Liver (tissue), 8 donors: ENCODE measurements at regions not wholly inside any gene's neighbourhood (a gene's known extent, or its start where the extent isn't known, plus 50 kb on each side); places are given as distances from the start of the nearest gene placed in this dataset.

Source experiments
- DNase-seq: peaks from one replicate; pipeline ENCODE4 v3.0.0-alpha.2; 2017; ENCODE audit warnings: low spot score
- H3K27ac ChIP-seq, 2 donors: one replicate each; pipeline ENCODE4 v1.7.0; 2013; ENCODE audit warnings: inconsistent platforms in 2 of 2, low read length in 2 of 2, control low read depth in 1 of 2, low read depth in 1 of 2, mild to moderate bottlenecking in 1 of 2
- H3K27me3 ChIP-seq, 4 donors: one replicate each; pipeline versions ENCODE4 v1.6.1 to v1.7.0; 2013; ENCODE audit warnings: low read length in 3 of 4, inconsistent platforms in 1 of 4, mild to moderate bottlenecking in 1 of 4, moderate library complexity in 1 of 4; ENCODE audit not compliant: control insufficient read depth in 4 of 4, insufficient read depth in 4 of 4
- H3K36me3 ChIP-seq, 4 donors: one replicate each; pipeline versions ENCODE4 v1.6.1 to v1.7.0; 2013; ENCODE audit warnings: low read length in 3 of 4, mild to moderate bottlenecking in 3 of 4, low read depth in 1 of 4, moderate library complexity in 1 of 4; ENCODE audit not compliant: control insufficient read depth in 4 of 4, insufficient read depth in 3 of 4
- H3K4me1 ChIP-seq, 4 donors: one replicate each; pipeline versions ENCODE4 v1.6.1 to v1.7.0; 2013; ENCODE audit warnings: low read length in 3 of 4, mild to moderate bottlenecking in 3 of 4, moderate library complexity in 1 of 4; ENCODE audit not compliant: control insufficient read depth in 4 of 4, insufficient read depth in 4 of 4
- H3K4me3 ChIP-seq, 3 donors: one replicate each; pipeline versions ENCODE4 v1.6.1 to v1.7.0; 2013; ENCODE audit warnings: low read length in 3 of 3, control low read depth in 1 of 3, low read depth in 1 of 3, mild to moderate bottlenecking in 1 of 3
- H3K9ac ChIP-seq, 2 donors: one replicate each; pipeline ENCODE4 v1.7.0; 2013; ENCODE audit warnings: low read length in 2 of 2, mild to moderate bottlenecking in 2 of 2, moderate library complexity in 2 of 2, control low read depth in 1 of 2, low read depth in 1 of 2
- H3K9me3 ChIP-seq, 4 donors: one replicate each; pipeline versions ENCODE4 v1.6.1 to v1.7.0; 2013; ENCODE audit warnings: low read length in 3 of 4; ENCODE audit not compliant: control insufficient read depth in 4 of 4
- EGR1 ChIP-seq, 2 donors: IDR thresholded peaks; 2 replicates each; pipeline ENCODE4 v1.6.1; 2016 to 2018; ENCODE audit warnings: antibody characterized with exemption in 2 of 2, low read depth in 2 of 2
- FOXA1 ChIP-seq: IDR thresholded peaks from 2 replicates; pipeline ENCODE4 v1.6.1; 2016; ENCODE audit warnings: antibody characterized with exemption
- FOXA2 ChIP-seq: IDR thresholded peaks from 2 replicates; pipeline ENCODE4 v1.6.1; 2016; ENCODE audit warnings: antibody characterized with exemption
- GABPA ChIP-seq, 2 donors: IDR thresholded peaks in 1 of 2; conservative IDR thresholded peaks in 1 of 2; 2 replicates each; pipeline ENCODE4 v1.6.1; 2016; ENCODE audit warnings: antibody characterized with exemption in 2 of 2, mild to moderate bottlenecking in 1 of 2, moderate library complexity in 1 of 2
- HNF4A ChIP-seq, 2 donors: conservative IDR thresholded peaks; 2 replicates each; pipeline ENCODE4 v1.6.1; 2016; ENCODE audit warnings: antibody characterized with exemption in 2 of 2, mild to moderate bottlenecking in 2 of 2
- HNF4G ChIP-seq: IDR thresholded peaks from 2 replicates; pipeline ENCODE4 v1.6.1; 2016; ENCODE audit warnings: antibody characterized with exemption
- JUND ChIP-seq, 2 donors: IDR thresholded peaks; 2 replicates each; pipeline ENCODE4 v1.6.1; 2016; ENCODE audit warnings: antibody characterized with exemption in 2 of 2
- NR2F2 ChIP-seq: IDR thresholded peaks from 2 replicates; pipeline ENCODE4 v1.6.1; 2016; ENCODE audit warnings: antibody characterized with exemption
- RAD21 ChIP-seq, 2 donors: IDR thresholded peaks; 2 replicates each; pipeline ENCODE4 v1.6.1; 2016; ENCODE audit warnings: antibody characterized with exemption in 2 of 2, mild to moderate bottlenecking in 2 of 2
- RXRA ChIP-seq, 2 donors: IDR thresholded peaks; 2 replicates each; pipeline ENCODE4 v1.6.1; 2017 to 2018; ENCODE audit warnings: antibody characterized with exemption in 2 of 2, mild to moderate bottlenecking in 1 of 2
- TAF1 ChIP-seq: conservative IDR thresholded peaks from 2 replicates; pipeline ENCODE4 v1.6.1; 2016; ENCODE audit warnings: antibody characterized with exemption, mild to moderate bottlenecking
- YY1 ChIP-seq: IDR thresholded peaks from 2 replicates; pipeline ENCODE4 v1.6.1; 2016; ENCODE audit warnings: antibody characterized with exemption, mild to moderate bottlenecking
- WGBS: extraction: QIAGEN DNeasy Blood & Tissue Kit; methylation state at CpG from one replicate; pipeline ENCODE4 v1.1.7; 2013; 5-methylcytosine and 5-hydroxymethylcytosine counted together
- TF ChIP-seq, protein P1 (sequence below): IDR thresholded peaks from 2 replicates; pipeline ENCODE4 v1.6.1; 2016; ENCODE audit warnings: antibody characterized with exemption
- TF ChIP-seq, protein P2 (sequence below): IDR thresholded peaks from 2 replicates; pipeline ENCODE4 v1.6.1; 2016; ENCODE audit warnings: antibody characterized with exemption, mild to moderate bottlenecking
- TF ChIP-seq, protein P3 (sequence below): fragments of 150-350 bp; IDR thresholded peaks from 2 replicates; pipeline ENCODE4 v1.5.1; 2017; ENCODE audit warnings: improper control_type of control experiment, low read depth, low read length; ENCODE audit not compliant: missing input control
- TF ChIP-seq, protein P4 (sequence below): IDR thresholded peaks from 2 replicates; pipeline ENCODE4 v1.6.1; 2016; ENCODE audit warnings: antibody characterized with exemption
- TF ChIP-seq, protein P5 (sequence below): IDR thresholded peaks from 2 replicates; pipeline ENCODE4 v1.6.1; 2016; ENCODE audit warnings: antibody characterized with exemption
- donor health status: healthy.
- donor health status: healthy.
- donor health status: healthy.
- donor health status: healthy.
- donor health status: healthy.

DNA sequence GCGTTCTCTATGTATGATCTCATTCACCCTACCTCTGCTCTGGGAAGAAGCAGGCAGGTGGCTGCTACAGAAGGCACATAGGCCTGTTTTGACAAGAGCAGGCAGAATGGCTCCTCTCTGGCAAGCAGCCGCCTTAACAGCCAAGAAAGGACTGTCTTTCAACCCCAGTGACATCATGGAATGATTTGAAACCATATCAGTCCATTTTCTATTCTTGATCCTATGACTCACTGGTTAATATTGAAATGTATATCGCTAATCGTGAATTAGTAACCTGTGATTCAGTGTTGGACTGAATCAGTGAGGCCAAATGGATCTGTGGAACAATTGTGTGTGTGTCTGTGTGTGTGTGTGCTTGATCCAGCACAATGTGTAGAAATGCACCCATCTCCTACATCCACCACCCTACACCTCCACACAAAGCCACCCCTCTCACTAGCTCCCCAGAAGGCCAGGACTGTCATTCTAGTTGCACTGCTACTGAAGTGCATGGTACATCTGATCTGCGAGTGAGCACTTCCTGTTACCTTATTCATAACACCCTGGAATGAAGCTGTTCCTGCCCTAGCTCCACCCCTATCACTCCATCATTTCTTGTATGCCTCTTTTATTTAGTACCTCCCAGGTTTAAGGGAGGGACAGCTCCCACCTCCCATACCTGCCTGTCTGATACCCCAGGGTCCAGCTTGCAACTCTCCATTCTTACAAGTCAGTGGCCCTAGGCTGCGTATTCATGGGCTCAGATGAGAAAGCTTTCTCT is 460.0 kb downstream of the FOXO1 start:
- Histone ChIP-seq H3K27ac (peak overlapping the region in 1 of 2 donors; percentile 10), H3K36me3 (no peaks in the 10 kb centered on the region), H3K4me3 (no peak overlapping the region), H3K9me3 (peaks cover 0 to 5% (median 3%) of the 10 kb centered on the region in 4 donors), H3K9ac (no peak overlapping the region), H3K27me3 (no peaks in the 10 kb centered on the region), H3K4me1 (no peaks in the 10 kb centered on the region)
- TF ChIP-seq TAF1 = no peak
- TF ChIP-seq, protein P1, sequence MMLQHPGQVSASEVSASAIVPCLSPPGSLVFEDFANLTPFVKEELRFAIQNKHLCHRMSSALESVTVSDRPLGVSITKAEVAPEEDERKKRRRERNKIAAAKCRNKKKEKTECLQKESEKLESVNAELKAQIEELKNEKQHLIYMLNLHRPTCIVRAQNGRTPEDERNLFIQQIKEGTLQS = no peak
- TF ChIP-seq, protein P2, sequence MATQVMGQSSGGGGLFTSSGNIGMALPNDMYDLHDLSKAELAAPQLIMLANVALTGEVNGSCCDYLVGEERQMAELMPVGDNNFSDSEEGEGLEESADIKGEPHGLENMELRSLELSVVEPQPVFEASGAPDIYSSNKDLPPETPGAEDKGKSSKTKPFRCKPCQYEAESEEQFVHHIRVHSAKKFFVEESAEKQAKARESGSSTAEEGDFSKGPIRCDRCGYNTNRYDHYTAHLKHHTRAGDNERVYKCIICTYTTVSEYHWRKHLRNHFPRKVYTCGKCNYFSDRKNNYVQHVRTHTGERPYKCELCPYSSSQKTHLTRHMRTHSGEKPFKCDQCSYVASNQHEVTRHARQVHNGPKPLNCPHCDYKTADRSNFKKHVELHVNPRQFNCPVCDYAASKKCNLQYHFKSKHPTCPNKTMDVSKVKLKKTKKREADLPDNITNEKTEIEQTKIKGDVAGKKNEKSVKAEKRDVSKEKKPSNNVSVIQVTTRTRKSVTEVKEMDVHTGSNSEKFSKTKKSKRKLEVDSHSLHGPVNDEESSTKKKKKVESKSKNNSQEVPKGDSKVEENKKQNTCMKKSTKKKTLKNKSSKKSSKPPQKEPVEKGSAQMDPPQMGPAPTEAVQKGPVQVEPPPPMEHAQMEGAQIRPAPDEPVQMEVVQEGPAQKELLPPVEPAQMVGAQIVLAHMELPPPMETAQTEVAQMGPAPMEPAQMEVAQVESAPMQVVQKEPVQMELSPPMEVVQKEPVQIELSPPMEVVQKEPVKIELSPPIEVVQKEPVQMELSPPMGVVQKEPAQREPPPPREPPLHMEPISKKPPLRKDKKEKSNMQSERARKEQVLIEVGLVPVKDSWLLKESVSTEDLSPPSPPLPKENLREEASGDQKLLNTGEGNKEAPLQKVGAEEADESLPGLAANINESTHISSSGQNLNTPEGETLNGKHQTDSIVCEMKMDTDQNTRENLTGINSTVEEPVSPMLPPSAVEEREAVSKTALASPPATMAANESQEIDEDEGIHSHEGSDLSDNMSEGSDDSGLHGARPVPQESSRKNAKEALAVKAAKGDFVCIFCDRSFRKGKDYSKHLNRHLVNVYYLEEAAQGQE = no peak
- TF ChIP-seq HNF4A (conservative IDR thresholded peaks at IDR 0.05) = no peak
- no peak for TF ChIP-seq RXRA (IDR thresholded peaks at IDR 0.05)
- no peak for TF ChIP-seq FOXA1
- TF ChIP-seq, protein P3, sequence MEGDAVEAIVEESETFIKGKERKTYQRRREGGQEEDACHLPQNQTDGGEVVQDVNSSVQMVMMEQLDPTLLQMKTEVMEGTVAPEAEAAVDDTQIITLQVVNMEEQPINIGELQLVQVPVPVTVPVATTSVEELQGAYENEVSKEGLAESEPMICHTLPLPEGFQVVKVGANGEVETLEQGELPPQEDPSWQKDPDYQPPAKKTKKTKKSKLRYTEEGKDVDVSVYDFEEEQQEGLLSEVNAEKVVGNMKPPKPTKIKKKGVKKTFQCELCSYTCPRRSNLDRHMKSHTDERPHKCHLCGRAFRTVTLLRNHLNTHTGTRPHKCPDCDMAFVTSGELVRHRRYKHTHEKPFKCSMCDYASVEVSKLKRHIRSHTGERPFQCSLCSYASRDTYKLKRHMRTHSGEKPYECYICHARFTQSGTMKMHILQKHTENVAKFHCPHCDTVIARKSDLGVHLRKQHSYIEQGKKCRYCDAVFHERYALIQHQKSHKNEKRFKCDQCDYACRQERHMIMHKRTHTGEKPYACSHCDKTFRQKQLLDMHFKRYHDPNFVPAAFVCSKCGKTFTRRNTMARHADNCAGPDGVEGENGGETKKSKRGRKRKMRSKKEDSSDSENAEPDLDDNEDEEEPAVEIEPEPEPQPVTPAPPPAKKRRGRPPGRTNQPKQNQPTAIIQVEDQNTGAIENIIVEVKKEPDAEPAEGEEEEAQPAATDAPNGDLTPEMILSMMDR = no peak
- TF ChIP-seq, protein P4, sequence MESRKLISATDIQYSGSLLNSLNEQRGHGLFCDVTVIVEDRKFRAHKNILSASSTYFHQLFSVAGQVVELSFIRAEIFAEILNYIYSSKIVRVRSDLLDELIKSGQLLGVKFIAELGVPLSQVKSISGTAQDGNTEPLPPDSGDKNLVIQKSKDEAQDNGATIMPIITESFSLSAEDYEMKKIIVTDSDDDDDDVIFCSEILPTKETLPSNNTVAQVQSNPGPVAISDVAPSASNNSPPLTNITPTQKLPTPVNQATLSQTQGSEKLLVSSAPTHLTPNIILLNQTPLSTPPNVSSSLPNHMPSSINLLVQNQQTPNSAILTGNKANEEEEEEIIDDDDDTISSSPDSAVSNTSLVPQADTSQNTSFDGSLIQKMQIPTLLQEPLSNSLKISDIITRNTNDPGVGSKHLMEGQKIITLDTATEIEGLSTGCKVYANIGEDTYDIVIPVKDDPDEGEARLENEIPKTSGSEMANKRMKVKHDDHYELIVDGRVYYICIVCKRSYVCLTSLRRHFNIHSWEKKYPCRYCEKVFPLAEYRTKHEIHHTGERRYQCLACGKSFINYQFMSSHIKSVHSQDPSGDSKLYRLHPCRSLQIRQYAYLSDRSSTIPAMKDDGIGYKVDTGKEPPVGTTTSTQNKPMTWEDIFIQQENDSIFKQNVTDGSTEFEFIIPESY = no peak
- TF ChIP-seq, protein P5, sequence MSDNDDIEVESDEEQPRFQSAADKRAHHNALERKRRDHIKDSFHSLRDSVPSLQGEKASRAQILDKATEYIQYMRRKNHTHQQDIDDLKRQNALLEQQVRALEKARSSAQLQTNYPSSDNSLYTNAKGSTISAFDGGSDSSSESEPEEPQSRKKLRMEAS = no peak
- TF ChIP-seq EGR1 (IDR thresholded peaks at IDR 0.05; ENCODE audit: low read depth in 2 of 2) = no peak
- 86% methylated on average over 6 of the region's 6 CpGs for WGBS
- no peak for DNase-seq

DNA sequence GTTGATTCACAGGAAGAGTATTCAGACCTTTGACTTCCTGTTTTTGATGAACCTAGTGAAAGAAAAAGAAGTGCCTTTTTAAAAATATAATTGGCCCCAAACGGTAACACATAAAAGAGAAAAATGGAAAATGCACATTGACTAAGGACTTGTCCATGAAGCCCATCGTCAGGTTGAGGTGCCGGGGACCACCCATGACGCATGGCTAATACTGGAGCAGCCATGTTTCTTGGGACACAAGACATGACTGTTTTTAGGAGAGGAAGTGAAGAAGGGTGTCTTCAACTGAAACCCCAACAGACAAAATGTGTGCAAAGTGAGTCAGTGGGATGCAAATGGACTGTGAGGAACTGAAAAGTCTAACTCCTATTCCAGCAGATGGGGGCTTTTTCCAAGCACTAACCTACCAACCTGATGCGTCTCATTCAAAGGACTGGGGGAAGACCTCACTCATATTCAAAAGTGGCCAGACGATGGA is 459.4 kb downstream of the FOXO1 start:
- H3K4me1 ChIP-seq = no peaks in the 10 kb centered on the region
- no peak overlapping the region for H3K9ac ChIP-seq
- no peak for DNase-seq
- no peaks in the 10 kb centered on the region for H3K27me3 ChIP-seq
- WGBS = 86% methylated on average over 6 of the region's 6 CpGs
- H3K9me3 ChIP-seq = peaks cover 0 to 5% (median 3%) of the 10 kb centered on the region in 4 donors
- no peaks in the 10 kb centered on the region for H3K36me3 ChIP-seq
- no peak overlapping the region for H3K4me3 ChIP-seq
- H3K27ac ChIP-seq = peak overlapping the region in 1 of 2 donors; percentile 10
- no peak for TF ChIP-seq HNF4G
- TF ChIP-seq JUND (IDR thresholded peaks at IDR 0.05) = no peak
- TF ChIP-seq YY1 = no peak
- TF ChIP-seq FOXA2 = no peak
- TF ChIP-seq HNF4A (conservative IDR thresholded peaks at IDR 0.05) = no peak
- TF ChIP-seq RAD21 (IDR thresholded peaks at IDR 0.05) = no peak
- TF ChIP-seq FOXA1 = no peak
- TF ChIP-seq, protein P5 = no peak
- TF ChIP-seq, protein P2 = no peak
- TF ChIP-seq EGR1 (IDR thresholded peaks at IDR 0.05; ENCODE audit: low read depth in 2 of 2) = no peak
- TF ChIP-seq NR2F2 = no peak
- TF ChIP-seq GABPA (IDR thresholded peaks at IDR 0.05 in 1 of 2, conservative IDR thresholded peaks at IDR 0.05 in 1 of 2) = no peak
- TF ChIP-seq, protein P4 = no peak
